ENCODE measurements at regions not wholly inside any gene's neighbourhood (a gene's known extent, or its start where the extent isn't known, plus 50 kb on each side); places are given as distances from the start of the nearest gene placed in this dataset.

DNA sequence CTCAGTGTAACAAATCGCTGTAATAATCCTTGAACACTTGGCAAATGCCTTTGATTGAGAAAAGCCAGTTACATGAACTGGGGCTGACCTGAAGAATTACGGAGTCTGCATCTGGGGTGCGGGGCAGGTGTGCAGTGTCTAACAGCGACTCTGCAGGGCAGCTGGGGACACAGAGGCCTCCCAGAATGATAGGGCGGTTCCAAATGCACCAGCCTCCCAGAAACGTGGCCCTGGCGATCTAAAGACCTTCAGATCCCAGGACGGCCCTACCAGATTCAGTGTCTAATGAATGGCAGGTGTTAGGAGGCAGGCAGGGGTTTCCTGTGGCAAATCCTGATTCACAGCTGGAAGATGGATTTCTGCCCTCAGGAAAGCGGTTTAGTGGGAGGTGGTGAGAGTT, 100.5 kb upstream of the RGMA start:
- TF ChIP-seq EZH2 (IDR thresholded peaks at IDR 0.05; ENCODE audit: insufficient read depth, poor library complexity, severe bottlenecking) (no peak), EZH2phosphoT487 (IDR thresholded peaks at IDR 0.05; ENCODE audit: insufficient read depth, low read depth) (no peak)
